GM03348 (cell line): ENCODE measurements at regions not wholly inside any gene's neighbourhood (a gene's known extent, or its start where the extent isn't known, plus 50 kb on each side); places are given as distances from the start of the nearest gene placed in this dataset.
"Not testable (repeated sequence)": the region's sequence is repeated elsewhere in the genome, so short reads cannot be mapped to it uniquely, and the experiment has no call there.

Source experiments
- DNase-seq: peaks from one replicate; pipeline ENCODE4 v3.0.0; 2012; ENCODE audit warnings: low spot score

DNA sequence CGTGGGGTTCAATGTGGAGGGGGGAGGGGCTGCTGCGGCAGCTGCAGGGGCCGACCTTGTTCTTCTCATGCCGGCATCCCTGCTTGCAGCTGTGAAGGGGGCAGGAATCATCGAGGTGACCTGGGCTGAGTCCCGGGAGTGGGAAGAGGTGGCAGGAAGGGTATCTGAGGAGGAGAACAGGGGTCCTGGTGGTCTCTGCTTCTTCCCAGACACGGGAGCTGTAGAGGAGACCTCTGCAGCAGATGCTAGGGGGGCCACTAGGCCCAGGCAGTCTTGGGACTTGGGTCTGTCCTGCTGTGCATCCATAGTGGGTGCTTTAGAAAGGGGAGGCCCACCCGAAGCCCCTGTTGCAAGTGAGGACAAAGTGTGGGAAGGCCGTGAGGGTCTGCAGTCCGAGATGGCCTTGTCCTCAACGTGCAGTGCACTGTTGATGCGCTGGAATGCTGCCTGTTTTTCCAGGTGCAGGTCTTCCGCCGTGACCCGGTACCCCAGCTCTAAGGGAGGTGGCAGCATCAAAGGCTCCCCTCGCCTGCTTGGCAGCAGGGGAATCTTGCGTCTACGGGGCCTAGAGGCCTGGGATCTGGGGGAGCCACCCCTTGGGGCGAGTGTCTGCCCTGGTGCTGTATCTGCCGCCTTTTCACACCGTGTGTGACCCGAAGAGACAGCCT, 1370.0 kb downstream of the CDH12 start:
- DNase-seq, result not testable (repeated sequence)

DNA sequence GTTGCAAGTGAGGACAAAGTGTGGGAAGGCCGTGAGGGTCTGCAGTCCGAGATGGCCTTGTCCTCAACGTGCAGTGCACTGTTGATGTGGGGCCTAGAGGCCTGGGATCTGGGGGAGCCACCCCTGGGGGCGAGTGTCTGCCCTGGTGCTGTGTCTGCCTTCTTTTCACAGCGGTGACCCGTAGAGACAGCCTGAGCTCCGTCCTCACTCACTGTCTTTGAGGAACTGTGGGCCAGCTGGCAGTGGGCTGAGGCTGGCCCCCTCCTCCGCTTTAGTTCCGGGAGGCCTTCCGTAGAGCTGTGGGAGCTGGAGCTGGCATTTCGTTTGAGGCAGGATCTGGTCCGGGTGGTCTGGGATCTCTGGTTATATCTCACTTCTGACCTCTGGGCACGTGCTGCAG, 1370.6 kb downstream of the CDH12 start:
- DNase-seq, result not testable (repeated sequence)

DNA sequence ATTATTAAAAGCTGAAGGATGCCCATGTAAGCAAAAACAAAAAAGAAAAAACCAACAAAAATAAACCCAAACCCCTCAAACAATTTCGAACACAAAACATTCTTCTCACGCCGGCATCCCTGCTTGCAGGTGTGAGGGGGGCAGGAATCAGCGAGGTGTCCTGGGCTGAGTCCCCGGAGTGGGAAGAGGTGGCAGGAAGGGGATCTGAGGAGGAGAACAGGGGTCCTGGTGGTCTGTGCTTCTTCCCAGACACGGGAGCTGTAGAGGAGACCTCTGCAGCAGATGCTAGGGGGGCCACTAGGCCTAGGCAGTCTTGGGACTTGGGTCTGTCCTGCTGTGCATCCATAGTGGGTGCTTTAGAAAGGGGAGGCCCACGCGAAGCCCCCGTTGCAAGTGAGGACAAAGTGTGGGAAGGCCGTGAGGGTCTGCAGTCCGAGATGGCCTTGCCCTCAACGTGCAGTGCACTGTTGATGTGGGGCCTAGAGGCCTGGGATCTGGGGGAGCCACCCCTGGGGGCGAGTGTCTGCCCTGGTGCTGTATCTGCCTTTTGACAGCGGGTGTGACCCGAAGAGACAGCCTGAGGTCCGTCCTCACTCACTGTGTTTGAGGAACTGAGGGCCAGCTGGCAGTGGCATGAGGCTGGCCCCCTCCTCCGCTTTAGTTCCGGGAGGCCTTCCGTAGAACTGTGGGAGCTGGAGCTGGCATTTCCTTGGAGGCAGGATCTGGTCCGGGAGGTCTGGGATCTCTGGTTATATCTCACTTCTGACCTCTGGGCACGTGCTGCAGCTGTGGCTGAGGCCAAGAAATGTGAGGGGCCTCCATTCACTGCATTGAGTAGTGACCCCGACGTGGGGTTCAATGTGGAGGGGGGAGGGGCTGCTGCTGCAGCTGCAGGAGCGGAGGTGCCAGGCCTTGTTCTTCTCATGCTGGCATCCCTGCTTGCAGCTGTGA, 1371.5 kb downstream of the CDH12 start:
- DNase-seq, result not testable (repeated sequence)

DNA sequence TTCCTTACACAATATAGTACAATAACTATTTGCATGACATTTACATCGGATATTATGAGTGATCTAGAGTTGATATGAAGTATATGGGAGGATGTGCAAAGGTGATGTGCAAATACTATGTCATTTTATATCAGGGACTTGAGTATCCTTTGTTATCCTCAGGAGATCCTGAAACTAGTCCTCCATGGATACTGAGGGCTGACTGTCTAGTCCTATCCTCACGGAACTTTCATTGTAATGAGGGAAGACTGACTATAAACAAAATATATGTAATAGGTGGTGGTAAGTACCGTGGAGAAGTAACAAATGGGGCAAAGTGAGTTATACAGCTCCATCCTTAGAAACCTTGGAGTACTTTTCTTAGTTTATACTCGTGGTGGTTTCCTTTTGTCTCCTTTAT, 1373.1 kb downstream of the CDH12 start:
- not testable (repeated sequence) for DNase-seq

DNA sequence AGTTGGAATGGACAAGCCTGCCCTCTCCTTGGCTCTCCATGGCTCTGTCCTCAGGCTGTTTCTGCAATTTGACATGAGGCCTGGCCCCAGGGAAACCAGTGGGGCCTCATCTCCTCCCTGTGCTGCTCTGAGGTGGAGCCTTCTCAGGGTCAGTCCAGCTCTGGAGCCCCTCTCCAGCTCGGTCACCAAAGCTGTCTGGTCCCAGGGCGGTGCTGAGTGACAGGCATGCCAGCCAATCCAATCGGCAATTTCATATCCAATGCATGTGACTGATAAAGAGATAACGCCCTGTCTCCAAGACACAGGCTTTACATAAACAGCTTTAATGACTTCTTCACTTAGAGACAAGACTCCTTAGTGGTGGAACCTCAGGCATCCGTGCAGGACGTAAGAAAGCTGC, 1379.2 kb downstream of the CDH12 start:
- not testable (repeated sequence) for DNase-seq

DNA sequence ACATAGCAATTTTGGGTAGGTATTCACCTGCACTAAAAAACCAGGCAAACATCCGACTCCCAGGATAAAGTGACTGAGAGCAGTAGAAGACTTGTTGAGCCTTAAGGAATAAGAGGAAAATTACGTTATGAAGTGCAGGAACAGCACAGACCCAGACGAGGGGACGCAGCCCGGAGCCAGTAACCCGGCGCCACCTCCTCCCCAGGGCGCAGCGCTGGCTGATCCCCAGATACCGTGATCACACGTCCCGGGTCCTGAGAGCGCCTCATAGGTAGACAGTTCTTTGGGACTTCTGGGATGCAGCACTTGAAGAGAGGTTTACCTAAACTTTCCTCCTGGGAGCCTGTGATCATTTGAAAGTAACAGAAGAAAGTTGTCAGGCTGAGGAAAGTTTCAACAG, 1379.7 kb downstream of the CDH12 start:
- not testable (repeated sequence) for DNase-seq

DNA sequence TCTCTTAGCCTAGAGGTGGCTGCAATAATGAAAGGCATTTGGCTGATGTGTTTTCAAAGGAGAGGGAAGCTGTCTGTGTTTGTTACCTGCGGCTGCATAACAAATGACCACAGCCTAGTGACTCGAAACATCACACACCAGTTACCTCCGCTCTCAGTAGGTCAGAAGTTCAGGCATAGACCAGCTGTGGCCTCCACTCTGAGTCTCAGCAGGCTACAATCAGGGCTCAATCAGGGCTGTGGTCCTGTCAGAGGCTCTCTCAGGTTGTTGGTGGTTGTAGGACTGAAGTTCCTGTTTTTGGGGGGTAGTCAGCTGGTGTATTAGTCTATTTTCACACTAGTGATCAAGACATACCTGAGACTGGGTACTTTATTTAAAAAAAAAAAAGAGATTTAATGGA, 1381.5 kb downstream of the CDH12 start:
- not testable (repeated sequence) for DNase-seq

DNA sequence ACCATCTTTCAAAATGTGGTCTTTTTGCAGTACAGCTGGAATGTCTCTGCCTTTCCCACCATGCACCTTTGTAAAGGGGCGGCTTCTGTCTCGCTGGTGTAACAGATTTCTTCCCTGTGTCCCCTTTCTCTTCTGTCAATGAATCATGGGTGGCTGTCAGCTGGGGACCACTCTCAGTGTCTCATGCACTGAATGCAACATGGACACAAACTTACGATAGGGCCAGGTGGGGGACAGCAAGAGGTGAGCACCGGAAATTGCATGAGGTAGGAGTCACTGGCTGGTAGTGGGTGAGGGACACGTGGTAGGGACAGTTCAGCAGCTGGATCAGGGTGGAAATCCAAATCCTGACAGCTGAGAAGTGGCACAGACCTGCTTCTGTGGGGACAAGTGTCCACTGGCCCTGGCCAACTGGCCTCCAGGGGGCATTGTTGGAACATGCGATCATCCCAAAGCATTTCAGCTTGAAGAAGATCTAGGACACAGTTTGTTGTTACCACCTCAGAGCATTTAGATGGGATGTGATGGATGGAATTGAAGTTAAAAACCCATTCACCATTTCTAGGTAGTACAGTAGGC, 1383.5 kb downstream of the CDH12 start:
- peak; percentile 15 for DNase-seq

DNA sequence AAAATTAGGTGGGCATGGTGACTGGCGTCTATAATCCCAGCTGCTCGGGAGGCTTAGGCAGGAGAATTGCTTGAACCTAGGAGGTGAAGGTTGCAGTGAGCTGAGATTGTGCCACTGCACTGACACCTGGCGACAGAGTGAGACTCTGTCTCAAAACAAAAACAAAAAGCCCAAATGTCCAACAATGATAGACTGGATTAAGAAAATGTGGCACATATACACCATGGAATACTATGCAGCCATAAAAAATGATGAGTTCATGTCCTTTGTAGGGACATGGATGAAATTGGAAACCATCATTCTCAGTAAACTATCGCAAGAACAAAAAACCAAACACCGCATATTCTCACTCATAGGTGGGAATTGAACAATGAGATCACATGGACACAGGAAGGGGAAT, 1385.6 kb downstream of the CDH12 start:
- DNase-seq, result not testable (repeated sequence)

DNA sequence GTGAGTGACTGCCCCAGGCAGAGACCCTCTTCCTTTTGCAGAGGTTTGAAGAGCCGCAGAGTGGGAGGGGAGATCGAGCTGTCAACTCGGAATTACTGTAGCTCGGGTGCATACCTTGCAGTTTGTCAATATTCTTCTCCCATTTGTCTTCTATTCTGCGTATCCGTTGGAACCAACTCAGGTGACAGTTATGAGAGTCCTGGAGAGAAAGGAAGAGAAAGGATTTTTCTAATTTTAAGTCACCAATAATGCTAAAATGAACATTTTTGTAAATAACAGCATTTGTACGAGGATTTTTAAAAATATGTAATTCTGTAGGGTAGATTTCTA, 1393.4 kb downstream of the CDH12 start:
- not testable (repeated sequence) for DNase-seq

DNA sequence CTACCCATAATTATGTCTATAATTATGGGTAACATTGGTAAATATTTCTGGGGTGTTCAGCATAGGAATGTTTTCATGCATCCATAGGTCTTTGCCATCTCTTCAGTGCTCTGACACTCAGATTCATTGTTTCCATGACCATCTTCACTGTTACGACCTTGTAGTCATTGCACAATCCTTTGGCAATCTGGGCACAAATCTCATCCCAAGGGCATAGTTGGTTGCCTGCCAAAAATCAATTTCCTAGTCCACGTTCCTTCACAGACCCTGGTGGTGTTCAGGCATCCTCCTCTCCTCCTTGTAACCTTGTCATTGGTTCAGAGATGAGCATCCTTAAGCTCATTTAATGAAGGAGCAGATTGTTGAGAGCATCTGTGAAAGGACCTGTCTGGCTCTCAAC, 1400.7 kb downstream of the CDH12 start:
- DNase-seq, result no peak

DNA sequence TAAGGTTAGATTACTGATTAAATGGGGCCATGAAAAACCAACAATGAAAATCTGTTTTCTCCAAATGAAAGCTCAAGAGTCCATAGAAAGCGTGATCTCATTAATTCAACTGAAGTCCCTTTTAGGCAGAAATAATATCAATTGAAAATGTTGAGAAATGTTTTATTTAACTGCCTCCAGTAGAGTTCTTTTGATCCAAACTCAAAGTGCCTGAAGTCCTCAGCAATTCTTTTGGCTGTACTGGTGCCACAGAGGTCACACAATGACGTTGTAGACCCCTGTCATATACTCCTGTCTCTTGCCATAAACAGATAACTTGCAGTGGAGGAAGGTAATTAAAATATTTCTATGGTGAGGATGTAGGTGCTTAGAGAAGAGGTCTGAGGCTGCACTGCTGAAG, 1420.5 kb downstream of the CDH12 start:
- DNase-seq, result no peak

DNA sequence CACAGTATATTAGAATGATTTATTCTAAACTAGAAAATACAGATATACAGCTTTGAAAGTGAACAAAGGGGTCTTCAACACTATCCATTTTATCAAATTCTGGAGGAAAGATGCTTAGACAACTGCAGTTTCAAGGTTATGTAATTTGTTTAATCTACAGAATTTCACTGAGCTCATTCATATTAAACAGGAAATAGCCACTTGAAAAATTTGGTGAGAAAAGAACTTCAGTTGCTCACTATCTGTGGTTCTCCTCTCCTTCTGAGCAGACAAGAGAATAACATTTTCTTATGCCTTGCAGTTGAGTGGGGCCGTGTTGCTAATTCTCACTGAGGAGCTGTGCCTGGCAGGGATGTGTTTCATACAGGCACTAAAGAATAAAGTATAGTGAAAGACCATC, 1428.2 kb downstream of the CDH12 start:
- DNase-seq, result no peak

DNA sequence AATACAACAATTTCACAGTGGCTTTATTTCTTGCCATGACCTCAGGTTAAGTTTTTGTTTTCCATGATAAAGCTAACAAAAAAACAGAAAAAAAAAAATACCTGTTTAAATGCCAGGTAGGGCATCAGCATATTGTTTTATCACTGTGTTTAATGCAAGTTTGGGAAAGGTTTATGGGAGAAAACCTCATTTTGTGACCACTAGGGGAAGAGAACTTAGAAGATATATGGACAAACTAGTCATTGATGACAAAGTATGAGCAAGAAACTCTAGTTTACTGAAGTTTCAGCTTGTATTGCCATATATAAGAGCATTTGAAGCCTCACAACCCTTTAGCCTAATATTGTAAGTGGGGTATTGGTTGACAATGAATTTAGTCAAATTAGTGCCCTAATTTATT, 1431.4 kb upstream of the CDH18 start:
- DNase-seq, result no peak

DNA sequence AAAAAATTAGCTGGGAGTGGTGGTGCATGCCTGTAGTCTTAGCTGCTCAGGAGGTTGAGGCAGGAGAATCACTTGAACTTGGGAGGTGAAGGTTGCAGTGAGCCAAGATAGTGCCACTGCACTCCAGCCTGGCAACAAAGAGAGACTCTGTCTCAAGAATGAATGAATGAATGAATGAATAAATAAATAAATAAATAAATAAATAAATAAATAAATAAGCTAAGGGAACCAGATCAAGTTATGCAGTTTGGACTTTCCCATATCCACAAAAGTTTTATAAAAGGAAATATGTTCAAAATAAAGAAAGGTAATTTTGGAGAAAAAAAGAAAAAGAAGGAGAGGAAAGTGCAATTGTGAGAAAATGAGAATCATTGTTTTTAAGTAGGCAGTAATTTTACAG, 1414.1 kb upstream of the CDH18 start:
- DNase-seq, result not testable (repeated sequence)

DNA sequence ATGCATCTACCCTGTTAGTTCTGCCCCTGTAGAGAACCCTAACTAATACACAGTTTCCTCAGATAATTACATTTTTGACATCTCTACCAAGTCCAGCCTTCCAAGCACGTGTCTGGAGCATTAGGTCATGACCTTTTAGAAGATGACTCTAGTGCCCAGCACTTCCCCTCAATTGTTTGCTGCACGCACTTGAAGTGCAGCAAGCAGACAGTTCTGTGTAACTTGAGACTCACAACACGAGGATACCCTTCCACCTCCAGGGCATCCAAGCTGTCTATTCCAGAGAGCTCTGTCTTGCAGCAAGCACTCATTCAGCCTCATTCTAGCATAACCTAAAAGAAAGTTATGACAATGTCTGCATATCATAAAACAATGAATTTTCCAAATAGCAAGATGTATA, 1410.5 kb upstream of the CDH18 start:
- DNase-seq, result no peak

DNA sequence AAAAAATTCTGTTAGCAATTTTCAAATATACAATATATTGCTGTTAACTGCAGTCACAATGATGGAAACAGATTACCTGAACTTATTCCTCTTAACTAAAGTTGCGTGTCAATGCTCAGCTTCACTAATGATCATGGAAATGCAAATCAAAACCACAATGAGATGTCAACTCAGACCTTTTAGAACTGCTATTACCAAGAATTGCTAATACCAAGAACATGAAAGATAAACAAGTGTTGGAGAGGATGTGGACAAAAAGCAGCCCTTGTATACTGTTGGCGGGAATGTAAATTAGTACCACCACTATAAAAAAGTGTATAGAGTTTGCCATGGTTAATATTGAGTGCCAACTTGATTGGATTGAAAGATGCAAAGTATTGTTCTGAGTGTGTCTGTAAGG, 1409.7 kb upstream of the CDH18 start:
- DNase-seq, result no peak

DNA sequence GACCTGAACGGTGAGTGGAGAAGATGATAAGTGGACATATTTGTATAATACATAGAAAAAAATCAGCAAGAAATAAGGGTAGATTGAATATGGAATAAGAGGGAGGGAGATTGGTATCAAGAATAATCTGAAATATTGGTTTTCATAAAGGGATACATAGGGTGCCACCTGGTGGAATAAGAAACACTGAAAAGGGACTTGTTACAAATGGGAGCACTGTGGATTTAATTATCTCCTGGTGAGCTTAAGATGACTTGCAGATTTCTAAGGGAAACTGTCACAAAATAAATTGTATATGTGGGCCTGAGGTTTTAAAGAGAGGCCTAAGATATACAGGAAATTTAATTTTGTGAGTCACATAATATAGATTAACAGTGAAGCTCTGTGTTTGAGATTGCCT, 1403.5 kb upstream of the CDH18 start:
- no peak for DNase-seq

DNA sequence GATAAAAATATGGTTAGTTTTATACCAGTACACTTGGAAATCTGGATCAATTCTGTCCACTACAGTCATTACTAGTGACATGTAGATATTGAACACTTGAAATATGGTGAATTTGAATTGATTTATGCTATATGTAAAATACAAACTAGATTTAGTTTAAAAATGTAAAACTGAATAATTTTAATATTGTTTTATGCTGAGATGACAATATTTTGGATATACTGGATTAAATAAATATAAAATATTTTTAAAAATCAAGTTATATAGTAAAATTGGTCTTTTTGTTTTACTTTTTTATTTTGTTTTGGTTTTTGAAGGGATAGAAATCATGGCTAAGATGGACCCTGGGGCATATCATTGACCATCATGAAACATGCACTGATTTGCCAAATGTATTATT, 1372.8 kb upstream of the CDH18 start:
- DNase-seq, result not testable (repeated sequence)

DNA sequence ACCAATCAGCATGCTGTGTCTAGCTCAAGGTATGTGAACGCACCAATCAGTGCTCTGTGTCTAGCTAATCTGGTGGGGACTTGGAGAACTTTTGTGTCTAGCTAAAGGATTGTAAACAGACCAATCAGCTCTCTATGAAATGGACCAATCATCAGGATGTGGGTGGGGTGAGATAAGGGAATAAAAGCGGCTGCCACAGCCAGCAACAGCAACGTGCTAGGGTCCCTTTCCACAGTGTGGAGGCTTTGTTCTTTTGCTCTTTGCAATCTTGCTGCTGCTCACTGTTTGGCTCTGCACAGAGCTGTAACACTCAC, 1353.9 kb upstream of the CDH18 start:
- not testable (repeated sequence) for DNase-seq

DNA sequence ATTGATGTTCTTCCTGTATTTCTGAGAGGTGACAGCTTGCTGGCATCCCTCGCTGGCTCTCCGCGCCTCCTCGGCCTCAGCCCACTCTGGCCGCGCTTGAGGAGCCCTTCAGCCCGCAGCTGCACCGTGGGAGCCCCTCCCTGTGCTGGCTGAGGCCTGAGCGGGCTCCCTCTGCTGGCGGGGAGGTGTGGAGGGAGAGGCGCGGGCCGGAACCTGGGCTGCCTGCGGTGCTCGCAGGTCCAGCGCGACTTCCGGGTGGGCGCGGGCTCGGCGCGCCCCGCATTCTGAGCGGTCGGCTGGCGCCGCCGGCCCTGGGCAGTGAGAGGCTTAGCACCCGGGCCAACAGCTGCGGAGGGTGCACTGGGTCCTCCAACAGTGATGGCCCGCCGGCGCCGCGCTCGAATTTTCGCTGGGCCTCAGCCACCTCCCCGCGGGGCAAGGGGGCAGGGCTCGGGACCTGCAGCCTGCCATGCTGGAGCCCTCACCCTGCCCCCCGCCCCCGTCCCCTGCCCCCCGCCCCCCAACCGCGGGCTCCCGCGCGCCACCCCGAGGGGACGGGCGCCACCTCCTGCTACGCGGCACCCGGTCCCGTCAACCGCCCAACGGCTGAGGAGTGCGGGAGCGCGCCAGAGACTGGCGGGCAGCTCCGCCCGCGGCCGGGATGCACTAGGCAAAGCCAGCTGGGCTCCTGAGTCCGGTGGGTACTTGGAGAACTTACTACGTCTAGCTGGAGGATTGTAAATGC, 1353.4 kb upstream of the CDH18 start:
- not testable (repeated sequence) for DNase-seq

DNA sequence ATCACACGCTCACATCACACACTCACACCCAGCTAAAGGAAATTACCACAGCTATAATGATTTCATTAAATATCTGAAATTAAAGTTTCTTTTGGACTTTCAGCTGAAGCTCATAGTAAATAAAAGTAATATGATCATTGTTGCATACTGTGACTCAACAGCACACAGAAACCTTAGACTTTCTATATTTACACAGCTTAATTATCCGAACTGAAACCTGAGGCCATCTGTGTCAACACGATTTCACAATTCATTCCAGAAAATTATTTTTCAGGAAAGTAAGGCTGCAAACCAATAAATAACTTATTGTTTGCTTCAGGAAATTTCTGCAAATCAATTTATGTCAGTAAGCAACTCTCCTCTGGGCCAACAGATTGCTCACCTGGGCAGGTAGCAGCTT, 1352.2 kb upstream of the CDH18 start:
- not testable (repeated sequence) for DNase-seq

DNA sequence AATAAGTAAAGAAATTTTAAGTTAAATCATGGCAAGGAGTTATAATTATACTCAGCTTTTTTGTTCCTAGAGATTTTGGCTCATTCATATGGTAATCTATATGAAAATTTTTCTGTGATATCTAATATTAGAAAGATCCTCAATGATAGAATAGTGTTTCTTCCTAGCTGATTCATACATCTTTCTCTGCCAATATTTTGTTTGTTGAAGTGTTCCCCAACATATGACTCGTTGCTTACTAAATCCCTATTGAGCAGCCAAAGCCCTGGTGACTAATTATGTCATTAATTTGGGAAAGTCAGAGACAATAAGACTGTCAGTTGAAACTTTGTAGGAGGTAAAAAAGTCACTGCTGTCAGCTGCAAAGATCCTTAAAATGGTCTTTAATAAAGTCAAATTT, 1348.5 kb upstream of the CDH18 start:
- DNase-seq, result not testable (repeated sequence)
